ENCODE measurements at regions not wholly inside any gene's neighbourhood (a gene's known extent, or its start where the extent isn't known, plus 50 kb on each side); places are given as distances from the start of the nearest gene placed in this dataset.

GRCh38 chr4:31234494-31234893 is 514.3 kb downstream of the PCDH7 start:
- no peak overlapping the region for H2AFZ ChIP-seq (ENCODE audit: low read length)

DNA sequence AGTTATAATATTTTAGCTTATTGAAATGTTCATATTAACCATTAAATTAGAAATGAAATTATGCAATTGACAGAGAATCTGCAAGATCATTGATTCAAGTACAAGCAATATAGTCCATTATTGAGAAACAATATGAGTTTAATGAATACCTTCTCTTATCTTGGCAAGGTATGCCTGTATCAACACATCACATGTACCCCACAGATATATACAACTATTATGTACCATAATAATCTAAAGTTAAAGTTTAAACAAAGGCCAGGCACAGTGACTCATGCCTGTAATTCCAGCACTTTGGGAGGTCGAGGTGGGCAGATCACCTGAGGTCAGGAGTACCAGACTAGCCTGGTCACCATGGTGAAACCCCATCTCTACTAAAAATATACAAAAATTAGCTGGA is 514.7 kb downstream of the PCDH7 start:
- Histone ChIP-seq H4K20me1 (ENCODE audit: insufficient read depth, low read length, poor library complexity, severe bottlenecking) (no peaks in the 10 kb centered on the region), H3K9ac (ENCODE audit: low read depth, low read length, poor library complexity, severe bottlenecking) (no peak overlapping the region)
- no peak for TF ChIP-seq EZH2phosphoT487 (IDR thresholded peaks at IDR 0.05; ENCODE audit: borderline replicate concordance)
- TF ChIP-seq, protein P1, sequence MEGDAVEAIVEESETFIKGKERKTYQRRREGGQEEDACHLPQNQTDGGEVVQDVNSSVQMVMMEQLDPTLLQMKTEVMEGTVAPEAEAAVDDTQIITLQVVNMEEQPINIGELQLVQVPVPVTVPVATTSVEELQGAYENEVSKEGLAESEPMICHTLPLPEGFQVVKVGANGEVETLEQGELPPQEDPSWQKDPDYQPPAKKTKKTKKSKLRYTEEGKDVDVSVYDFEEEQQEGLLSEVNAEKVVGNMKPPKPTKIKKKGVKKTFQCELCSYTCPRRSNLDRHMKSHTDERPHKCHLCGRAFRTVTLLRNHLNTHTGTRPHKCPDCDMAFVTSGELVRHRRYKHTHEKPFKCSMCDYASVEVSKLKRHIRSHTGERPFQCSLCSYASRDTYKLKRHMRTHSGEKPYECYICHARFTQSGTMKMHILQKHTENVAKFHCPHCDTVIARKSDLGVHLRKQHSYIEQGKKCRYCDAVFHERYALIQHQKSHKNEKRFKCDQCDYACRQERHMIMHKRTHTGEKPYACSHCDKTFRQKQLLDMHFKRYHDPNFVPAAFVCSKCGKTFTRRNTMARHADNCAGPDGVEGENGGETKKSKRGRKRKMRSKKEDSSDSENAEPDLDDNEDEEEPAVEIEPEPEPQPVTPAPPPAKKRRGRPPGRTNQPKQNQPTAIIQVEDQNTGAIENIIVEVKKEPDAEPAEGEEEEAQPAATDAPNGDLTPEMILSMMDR (conservative IDR thresholded peaks at IDR 0.05; ENCODE audit: low read length) = no peak

More at GRCh38 chr4:31234494-31234893, 514.3 kb downstream of the PCDH7 start:
- H3F3A ChIP-seq (ENCODE audit: low read depth) = no peaks in the 10 kb centered on the region
- TF ChIP-seq, protein P1 (conservative IDR thresholded peaks at IDR 0.05; ENCODE audit: low read length) = no peak
- TF ChIP-seq EZH2phosphoT487 (IDR thresholded peaks at IDR 0.05; ENCODE audit: borderline replicate concordance) = no peak
- no peak overlapping the region for H3K4me3 ChIP-seq (ENCODE audit: low read length, poor library complexity, severe bottlenecking)
- no peaks in the 10 kb centered on the region for H3K79me2 ChIP-seq (ENCODE audit: insufficient read depth, low read length)
- no peaks in the 10 kb centered on the region for H3K9me2 ChIP-seq (replicated peaks; ENCODE audit: low read depth, low read length)
- no peaks in the 10 kb centered on the region for H3K4me1 ChIP-seq (ENCODE audit: insufficient read depth, low read length, poor library complexity, severe bottlenecking)
- H3K9ac ChIP-seq (ENCODE audit: low read depth, low read length, poor library complexity, severe bottlenecking) = no peak overlapping the region
- no peaks in the 10 kb centered on the region for H3K36me3 ChIP-seq (ENCODE audit: insufficient read depth, low read length)
- H4K20me1 ChIP-seq (ENCODE audit: insufficient read depth, low read length, poor library complexity, severe bottlenecking) = no peaks in the 10 kb centered on the region
- no peaks in the 10 kb centered on the region for H3K9me3 ChIP-seq (ENCODE audit: insufficient read depth, low read depth, low read length)
- no peaks in the 10 kb centered on the region for H3K27me3 ChIP-seq (ENCODE audit: insufficient read depth, low read length, poor library complexity, severe bottlenecking)
- H3K4me2 ChIP-seq (ENCODE audit: low read depth, low read length, poor library complexity, severe bottlenecking) = no peak overlapping the region

DNA sequence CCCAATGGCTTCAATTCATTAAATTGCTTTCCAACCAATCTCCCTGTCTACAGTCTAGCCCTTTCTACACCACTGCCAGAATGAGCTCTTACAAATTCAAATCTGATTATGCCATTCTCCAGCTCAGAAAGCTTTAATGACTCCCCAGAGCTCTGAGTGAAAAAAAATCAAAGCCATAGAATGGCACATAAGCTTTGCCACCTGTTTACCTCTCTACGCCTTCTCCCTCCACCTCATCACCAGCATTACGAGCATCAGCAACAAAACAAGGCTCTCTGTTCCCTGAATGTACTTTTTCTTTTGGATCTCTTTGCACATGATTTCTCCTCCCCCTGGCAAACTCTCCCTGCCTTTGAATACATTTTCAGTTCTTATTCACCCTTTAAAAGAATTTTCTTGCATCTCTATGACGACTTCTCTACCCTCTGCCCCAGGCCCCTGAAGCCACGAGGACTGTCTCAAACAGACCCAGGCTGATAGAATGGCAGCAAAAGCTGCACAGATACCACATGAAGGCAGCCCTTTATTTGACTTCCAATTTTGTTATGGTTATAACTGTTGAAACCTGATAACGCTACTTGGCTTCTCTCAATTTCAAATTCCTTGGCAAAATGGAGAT is 516.0 kb downstream of the PCDH7 start:
- Histone ChIP-seq H3F3A (ENCODE audit: low read depth) (no peaks in the 10 kb centered on the region), H2AFZ (ENCODE audit: low read length) (no peak overlapping the region), H3K9ac (ENCODE audit: low read depth, low read length, poor library complexity, severe bottlenecking) (no peak overlapping the region), H3K4me1 (ENCODE audit: insufficient read depth, low read length, poor library complexity, severe bottlenecking) (no peaks in the 10 kb centered on the region), H3K27me3 (ENCODE audit: insufficient read depth, low read length, poor library complexity, severe bottlenecking) (no peaks in the 10 kb centered on the region), H3K9me3 (ENCODE audit: insufficient read depth, low read depth, low read length) (no peaks in the 10 kb centered on the region), H4K20me1 (ENCODE audit: insufficient read depth, low read length, poor library complexity, severe bottlenecking) (no peaks in the 10 kb centered on the region), H3K9me2 (replicated peaks; ENCODE audit: low read depth, low read length) (no peaks in the 10 kb centered on the region), H3K4me2 (ENCODE audit: low read depth, low read length, poor library complexity, severe bottlenecking) (no peak overlapping the region), H3K4me3 (ENCODE audit: low read length, poor library complexity, severe bottlenecking) (no peak overlapping the region), H3K36me3 (ENCODE audit: insufficient read depth, low read length) (no peaks in the 10 kb centered on the region), H3K79me2 (ENCODE audit: insufficient read depth, low read length) (no peaks in the 10 kb centered on the region)
- no peak for TF ChIP-seq EZH2phosphoT487 (IDR thresholded peaks at IDR 0.05; ENCODE audit: borderline replicate concordance)
- TF ChIP-seq, protein P1 (conservative IDR thresholded peaks at IDR 0.05; ENCODE audit: low read length) = no peak

More for the DNA sequence above, 514.7 kb downstream of the PCDH7 start:
- no peaks in the 10 kb centered on the region for H3K27me3 ChIP-seq (ENCODE audit: insufficient read depth, low read length, poor library complexity, severe bottlenecking)
- H3K36me3 ChIP-seq (ENCODE audit: insufficient read depth, low read length) = no peaks in the 10 kb centered on the region
- no peak overlapping the region for H3K4me3 ChIP-seq (ENCODE audit: low read length, poor library complexity, severe bottlenecking)
- H2AFZ ChIP-seq (ENCODE audit: low read length) = no peak overlapping the region
- no peaks in the 10 kb centered on the region for H3K9me2 ChIP-seq (replicated peaks; ENCODE audit: low read depth, low read length)
- no peaks in the 10 kb centered on the region for H3F3A ChIP-seq (ENCODE audit: low read depth)
- no peaks in the 10 kb centered on the region for H3K79me2 ChIP-seq (ENCODE audit: insufficient read depth, low read length)
- H3K4me2 ChIP-seq (ENCODE audit: low read depth, low read length, poor library complexity, severe bottlenecking) = no peak overlapping the region
- H3K9me3 ChIP-seq (ENCODE audit: insufficient read depth, low read depth, low read length) = no peaks in the 10 kb centered on the region
- H3K4me1 ChIP-seq (ENCODE audit: insufficient read depth, low read length, poor library complexity, severe bottlenecking) = no peaks in the 10 kb centered on the region

Measured in Loucy (cell line).